Endothelial cell (in vitro differentiated cells): ENCODE measurements at regions not wholly inside any gene's neighbourhood (a gene's known extent, or its start where the extent isn't known, plus 50 kb on each side); places are given as distances from the start of the nearest gene placed in this dataset.

Experiments
- DNase-seq: peaks from one replicate; pipeline ENCODE4 v3.0.0; 2021; ENCODE audit warnings: low spot score
- H3K27ac Mint-ChIP-seq: one replicate; pipeline ENCODE4 v1.8.0; 2021; ENCODE audit warnings: mixed read lengths, inconsistent platforms; ENCODE audit not compliant: unreplicated experiment
- H3K27me3 Mint-ChIP-seq: one replicate; pipeline ENCODE4 v1.8.0; 2021; ENCODE audit warnings: mild to moderate bottlenecking, moderate library complexity, mixed read lengths, inconsistent platforms; ENCODE audit not compliant: unreplicated experiment
- H3K36me3 Mint-ChIP-seq: one replicate; pipeline ENCODE4 v1.8.0; 2021; ENCODE audit warnings: mild to moderate bottlenecking, low read depth, mixed read lengths, inconsistent platforms; ENCODE audit not compliant: unreplicated experiment
- H3K4me1 Mint-ChIP-seq: one replicate; pipeline ENCODE4 v1.8.0; 2021; ENCODE audit warnings: mild to moderate bottlenecking, mixed read lengths, inconsistent platforms; ENCODE audit not compliant: unreplicated experiment
- H3K4me3 Mint-ChIP-seq: one replicate; pipeline ENCODE4 v1.8.0; 2021; ENCODE audit warnings: mild to moderate bottlenecking, mixed read lengths, inconsistent platforms; ENCODE audit not compliant: unreplicated experiment
- H3K9me3 Mint-ChIP-seq: one replicate; pipeline ENCODE4 v1.8.0; 2021; ENCODE audit warnings: mixed read lengths, inconsistent platforms; ENCODE audit not compliant: unreplicated experiment
- TF ChIP-seq, protein P1 (sequence below): fragments of 200-600 bp; sonication (generic); IDR thresholded peaks from one replicate; pipeline ENCODE4 v1.5.0; 2021; ENCODE audit warnings: antibody characterized with exemption; ENCODE audit not compliant: unreplicated experiment

- H3K4me3 Mint-ChIP-seq, result no peak overlapping the region
- DNase-seq, result no peak
Measured at GRCh38 chr22:49449811-49450446, 377.7 kb downstream of the BRD1 start.

GRCh38 chr22:49449377-49449776 is 378.3 kb downstream of the BRD1 start:
- Mint-ChIP-seq H3K9me3 (no peaks in the 10 kb centered on the region), H3K27me3 (peaks cover 10% of the 10 kb centered on the region), H3K4me3 (no peak overlapping the region), H3K4me1 (peaks cover 4% of the 10 kb centered on the region), H3K27ac (no peak overlapping the region), H3K36me3 (no peaks in the 10 kb centered on the region)
- TF ChIP-seq, protein P1, sequence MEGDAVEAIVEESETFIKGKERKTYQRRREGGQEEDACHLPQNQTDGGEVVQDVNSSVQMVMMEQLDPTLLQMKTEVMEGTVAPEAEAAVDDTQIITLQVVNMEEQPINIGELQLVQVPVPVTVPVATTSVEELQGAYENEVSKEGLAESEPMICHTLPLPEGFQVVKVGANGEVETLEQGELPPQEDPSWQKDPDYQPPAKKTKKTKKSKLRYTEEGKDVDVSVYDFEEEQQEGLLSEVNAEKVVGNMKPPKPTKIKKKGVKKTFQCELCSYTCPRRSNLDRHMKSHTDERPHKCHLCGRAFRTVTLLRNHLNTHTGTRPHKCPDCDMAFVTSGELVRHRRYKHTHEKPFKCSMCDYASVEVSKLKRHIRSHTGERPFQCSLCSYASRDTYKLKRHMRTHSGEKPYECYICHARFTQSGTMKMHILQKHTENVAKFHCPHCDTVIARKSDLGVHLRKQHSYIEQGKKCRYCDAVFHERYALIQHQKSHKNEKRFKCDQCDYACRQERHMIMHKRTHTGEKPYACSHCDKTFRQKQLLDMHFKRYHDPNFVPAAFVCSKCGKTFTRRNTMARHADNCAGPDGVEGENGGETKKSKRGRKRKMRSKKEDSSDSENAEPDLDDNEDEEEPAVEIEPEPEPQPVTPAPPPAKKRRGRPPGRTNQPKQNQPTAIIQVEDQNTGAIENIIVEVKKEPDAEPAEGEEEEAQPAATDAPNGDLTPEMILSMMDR, result no peak
- DNase-seq, result no peak

More at GRCh38 chr22:49449811-49450446, 377.7 kb downstream of the BRD1 start:
- H3K9me3 Mint-ChIP-seq, result no peaks in the 10 kb centered on the region
- TF ChIP-seq, protein P1, result no peak
- H3K27ac Mint-ChIP-seq, result no peak overlapping the region
- peaks cover 4% of the 10 kb centered on the region for H3K4me1 Mint-ChIP-seq
- peaks cover 10% of the 10 kb centered on the region for H3K27me3 Mint-ChIP-seq
- no peaks in the 10 kb centered on the region for H3K36me3 Mint-ChIP-seq

GRCh38 chr22:49448526-49448925 is 379.1 kb downstream of the BRD1 start:
- TF ChIP-seq, protein P1, result no peak
- Mint-ChIP-seq H3K27ac (no peak overlapping the region), H3K4me1 (peaks cover 4% of the 10 kb centered on the region), H3K9me3 (no peaks in the 10 kb centered on the region), H3K27me3 (peaks cover 10% of the 10 kb centered on the region), H3K36me3 (no peaks in the 10 kb centered on the region), H3K4me3 (no peak overlapping the region)
- DNase-seq, result no peak

- Mint-ChIP-seq H3K4me1 (peaks cover 4% of the 10 kb centered on the region), H3K27me3 (peaks cover 10% of the 10 kb centered on the region), H3K36me3 (no peaks in the 10 kb centered on the region), H3K27ac (no peak overlapping the region), H3K4me3 (no peak overlapping the region), H3K9me3 (no peaks in the 10 kb centered on the region)
- DNase-seq, result no peak
- TF ChIP-seq, protein P1, result no peak
Measured at GRCh38 chr22:49447837-49448236, 379.8 kb downstream of the BRD1 start.
